Cardiac fibroblast (primary cell): ENCODE measurements at regions not wholly inside any gene's neighbourhood (a gene's known extent, or its start where the extent isn't known, plus 50 kb on each side); places are given as distances from the start of the nearest gene placed in this dataset.

ENCODE experiments used
- DNase-seq, 2 donors: peaks; one replicate each; pipeline versions ENCODE4 v3.0.0 to v3.0.0-alpha.2; 2010; ENCODE audit warnings: low read depth in 2 of 2
- H3K4me3 ChIP-seq, 2 donors: replicated peaks in 1 of 2; 1 replicate in 1 of 2; 2 replicates in 1 of 2; pipeline ENCODE4 v1.5.1; 2011; ENCODE audit warnings: low read depth in 2 of 2, low read length in 2 of 2, mild to moderate bottlenecking in 2 of 2, moderate library complexity in 1 of 2
- CTCF ChIP-seq: IDR thresholded peaks from one replicate; pipeline ENCODE4 v1.5.1; 2011; ENCODE audit warnings: low read depth, mild to moderate bottlenecking, low read length, inconsistent platforms

- no peak for DNase-seq
- H3K4me3 ChIP-seq, result no peak overlapping the region
- no peak for TF ChIP-seq CTCF
Observed at GRCh38 chr3:153072382-153072781, 89.6 kb upstream of the RAP2B start.

GRCh38 chr3:153072856-153073255 is 89.2 kb upstream of the RAP2B start:
- no peak for DNase-seq
- TF ChIP-seq CTCF, result no peak

DNA sequence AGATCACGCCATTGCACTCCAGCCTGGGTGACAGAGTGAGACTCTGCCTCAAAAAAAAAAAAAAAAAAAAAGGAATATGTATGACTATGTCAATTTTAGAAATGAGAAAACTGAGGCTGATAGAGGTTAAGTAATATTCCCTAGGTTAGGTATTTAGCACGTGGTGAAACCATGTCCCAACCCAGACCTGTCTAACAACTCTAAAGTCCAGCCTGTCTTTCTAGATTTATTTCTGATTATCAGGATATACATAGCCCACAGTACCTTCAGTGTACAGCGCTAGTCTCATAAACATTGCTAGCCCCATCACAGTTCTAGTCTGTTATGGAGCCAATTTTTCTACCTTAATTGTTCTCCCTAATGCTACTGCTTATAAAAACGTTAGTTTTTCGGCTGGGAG is 88.4 kb upstream of the RAP2B start:
- DNase-seq, result no peak
- no peak for TF ChIP-seq CTCF
- no peak overlapping the region for H3K4me3 ChIP-seq

More at GRCh38 chr3:153072856-153073255, 89.2 kb upstream of the RAP2B start:
- H3K4me3 ChIP-seq, result no peak overlapping the region

- no peak overlapping the region for H3K4me3 ChIP-seq
- TF ChIP-seq CTCF, result no peak
- DNase-seq, result no peak
Observed at GRCh38 chr3:153078826-153079225, 83.2 kb upstream of the RAP2B start.

DNA sequence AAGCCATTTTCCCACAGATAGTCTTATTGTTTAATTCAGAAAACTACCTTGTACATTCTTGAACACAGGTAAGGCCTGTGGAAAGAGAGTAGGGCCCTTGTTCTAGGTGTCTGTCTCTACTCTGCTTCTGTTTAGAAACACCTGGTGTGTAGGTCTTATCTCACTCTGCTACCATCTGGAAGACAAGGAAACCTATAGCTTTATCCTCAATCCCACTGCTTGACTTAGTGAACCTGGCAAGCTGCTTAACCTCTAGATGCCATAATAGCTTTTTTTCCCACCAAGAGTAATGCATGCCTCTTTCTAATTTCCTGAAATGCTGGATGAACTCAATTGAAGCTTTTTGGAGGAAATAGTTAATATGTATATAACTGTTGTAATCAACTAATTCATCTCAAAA is 82.6 kb upstream of the RAP2B start:
- H3K4me3 ChIP-seq, result no peak overlapping the region
- TF ChIP-seq CTCF, result no peak
- no peak for DNase-seq

GRCh38 chr3:153080778-153081240 is 81.2 kb upstream of the RAP2B start:
- no peak for DNase-seq
- TF ChIP-seq CTCF, result no peak
- no peak overlapping the region for H3K4me3 ChIP-seq

- no peak for TF ChIP-seq CTCF
- H3K4me3 ChIP-seq, result no peak overlapping the region
- no peak for DNase-seq
Observed at GRCh38 chr3:153084431-153084830, 77.6 kb upstream of the RAP2B start.
